ENCODE measurements at regions not wholly inside any gene's neighbourhood (a gene's known extent, or its start where the extent isn't known, plus 50 kb on each side); places are given as distances from the start of the nearest gene placed in this dataset.
A peak's percentile ranks its signal among the peaks of the same experiment; 100 is the strongest.

DNA sequence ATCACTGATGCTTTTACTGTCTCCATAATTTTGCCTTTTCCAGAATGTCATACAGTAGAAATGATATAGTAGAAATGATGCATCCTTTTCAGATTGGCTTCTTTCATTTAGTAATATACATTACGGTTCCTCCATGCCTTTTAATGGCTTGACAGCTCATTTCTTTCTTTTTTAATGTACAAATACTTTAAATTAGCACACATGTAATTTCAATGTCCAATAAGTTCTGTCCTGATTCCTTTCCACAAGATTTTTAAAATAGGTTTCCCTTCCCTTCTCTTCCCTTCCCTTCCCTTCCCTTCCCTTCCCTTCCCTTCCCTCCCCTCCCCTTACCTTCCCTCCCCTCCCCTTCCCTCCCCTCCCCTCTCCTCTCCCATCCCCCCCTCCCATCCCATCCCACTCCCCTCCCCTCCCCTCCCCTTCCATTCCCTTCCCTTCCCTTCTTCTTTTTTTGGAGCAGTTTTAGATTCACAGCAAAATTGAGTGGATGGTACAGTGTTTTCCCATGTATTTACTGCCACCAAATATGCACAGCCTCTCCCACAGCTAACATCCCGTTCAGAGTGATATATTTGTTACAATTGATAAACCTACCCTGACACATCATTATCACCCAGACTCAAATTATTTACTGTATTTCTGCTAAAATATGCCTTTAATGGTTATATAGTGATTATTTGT, 398.8 kb downstream of the RNF144B start:
- DNase-seq = no peak

DNA sequence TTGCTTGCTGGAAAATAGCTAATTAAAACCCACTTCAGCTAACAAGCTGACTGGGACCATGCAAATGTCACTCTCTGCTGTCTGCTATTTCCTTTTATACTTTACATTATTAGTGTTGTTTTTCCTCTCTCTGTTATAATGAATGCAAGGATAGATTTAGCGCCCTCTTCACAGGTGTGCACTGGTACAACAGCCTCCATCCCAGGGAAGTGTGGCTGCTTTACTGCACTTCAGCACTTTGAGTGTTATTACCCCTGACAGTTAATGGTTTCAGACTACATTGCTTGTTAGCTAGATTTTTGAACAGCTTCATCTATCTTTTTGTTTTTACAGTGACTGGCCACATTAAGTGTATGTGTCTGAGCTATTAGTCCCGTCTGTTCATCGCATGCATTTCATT, 405.7 kb downstream of the RNF144B start:
- DNase-seq = no peak

DNA sequence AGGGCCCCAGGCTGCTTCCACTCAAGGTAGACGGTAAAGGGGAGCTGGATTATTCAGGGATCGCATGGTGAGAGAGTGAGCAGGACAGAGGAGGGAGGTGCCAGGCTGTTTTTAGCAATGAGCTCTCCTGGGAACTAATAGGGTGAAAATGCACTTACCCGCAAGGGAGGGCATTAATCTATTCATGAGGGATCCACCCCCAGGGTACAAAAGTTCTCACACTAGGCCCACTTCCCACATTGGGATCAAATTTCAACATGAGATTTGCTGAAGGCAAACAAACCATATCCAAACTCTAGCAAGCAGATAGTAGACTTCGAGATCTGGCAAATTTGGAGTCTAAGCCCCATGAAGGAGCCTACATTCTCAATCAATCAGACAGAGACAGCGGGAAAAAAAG, 408.6 kb downstream of the RNF144B start:
- no peak for DNase-seq

DNA sequence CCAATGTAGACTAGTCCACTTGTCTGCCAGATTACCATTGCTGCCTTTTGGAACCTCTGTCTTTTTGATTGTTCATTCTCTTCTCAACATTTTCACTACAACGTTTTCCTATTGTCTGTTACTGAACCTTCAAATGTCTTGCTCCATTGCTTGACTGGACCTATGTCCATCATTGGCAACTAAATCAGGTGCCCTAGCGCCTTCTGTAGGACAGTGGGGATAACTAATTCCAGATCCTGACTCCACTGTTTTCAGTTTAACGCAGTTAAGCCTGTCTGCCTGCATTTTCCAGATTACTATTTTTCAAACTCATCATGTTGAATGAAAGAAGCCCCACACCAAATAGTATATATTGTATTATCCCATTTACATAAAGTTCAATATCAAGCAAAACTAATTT, 433.6 kb downstream of the RNF144B start:
- no peak for DNase-seq

DNA sequence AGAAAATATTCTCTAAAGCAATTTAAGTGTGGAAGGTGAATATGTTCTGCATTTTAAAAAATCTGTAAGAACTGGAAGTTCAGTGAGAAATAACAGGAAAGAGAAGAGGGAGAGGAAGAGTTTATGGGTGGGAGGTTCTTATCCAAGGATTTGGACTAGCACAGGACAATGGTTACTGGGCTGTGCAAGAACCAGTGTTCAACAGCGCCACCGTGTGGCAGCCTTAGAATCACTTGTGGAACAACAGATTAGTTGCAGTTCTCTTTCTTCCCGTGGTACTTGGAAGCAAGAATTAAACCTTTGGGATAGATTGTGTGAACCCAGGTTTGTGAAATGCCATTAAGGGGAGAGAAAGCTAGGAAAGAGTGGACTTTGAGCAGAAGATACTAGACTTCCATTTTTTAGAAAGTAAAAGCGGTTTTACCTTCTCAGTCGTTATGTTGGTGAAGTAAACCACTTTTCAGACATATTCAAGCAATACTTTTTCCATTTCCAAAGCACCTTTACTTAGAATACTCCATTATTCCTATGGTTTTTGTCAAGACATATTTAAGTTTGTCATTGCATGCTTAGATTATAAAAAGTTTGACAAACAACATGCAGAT, 436.7 kb downstream of the RNF144B start:
- DNase-seq = peak; percentile 12

DNA sequence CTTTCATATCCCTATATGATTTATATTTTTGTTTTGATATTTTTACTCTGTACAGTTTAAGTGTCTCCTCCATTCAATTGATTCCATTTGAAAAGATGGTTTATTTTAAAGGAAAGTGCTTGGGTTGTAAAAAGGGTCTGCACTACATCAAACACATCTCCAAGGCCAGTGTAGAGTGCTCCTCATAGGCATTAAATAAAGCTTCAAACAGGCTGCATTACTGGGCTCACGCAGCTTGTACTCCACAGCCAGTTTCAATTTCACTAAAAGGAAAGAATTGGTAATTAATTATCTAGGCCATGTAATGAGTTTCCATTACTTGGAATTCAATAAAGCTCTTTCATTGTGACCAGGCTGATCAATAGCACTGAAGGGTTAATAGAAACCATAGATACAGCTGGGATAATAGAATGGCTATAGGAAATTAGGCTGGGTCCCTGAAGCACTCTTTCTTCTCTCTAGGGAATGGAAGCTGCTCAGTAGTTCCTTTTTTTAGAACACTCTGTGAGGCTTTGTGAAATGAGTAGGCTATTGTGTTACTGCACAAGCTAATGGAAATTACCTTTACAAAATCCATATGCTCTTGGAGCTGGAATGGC, 442.2 kb downstream of the RNF144B start:
- DNase-seq = no peak

DNA sequence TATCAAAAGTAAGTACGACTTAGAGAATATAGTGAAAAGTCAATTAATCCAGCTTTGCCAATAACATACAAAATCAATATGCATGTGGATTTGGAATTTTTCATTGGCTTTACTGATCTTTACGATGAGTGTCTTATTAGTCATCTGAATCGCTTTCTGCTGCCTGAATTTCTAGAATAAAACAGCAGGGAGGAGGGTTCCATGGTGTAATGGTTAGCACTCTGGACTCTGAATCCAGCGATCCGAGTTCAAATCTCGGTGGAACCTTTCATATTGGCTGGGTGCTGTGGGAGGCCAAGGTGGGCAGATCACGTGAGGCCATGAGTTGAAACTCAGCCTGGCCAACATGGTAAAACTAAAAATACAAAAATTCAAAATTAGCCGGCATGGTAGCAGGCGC, 448.8 kb downstream of the RNF144B start:
- DNase-seq = no peak

DNA sequence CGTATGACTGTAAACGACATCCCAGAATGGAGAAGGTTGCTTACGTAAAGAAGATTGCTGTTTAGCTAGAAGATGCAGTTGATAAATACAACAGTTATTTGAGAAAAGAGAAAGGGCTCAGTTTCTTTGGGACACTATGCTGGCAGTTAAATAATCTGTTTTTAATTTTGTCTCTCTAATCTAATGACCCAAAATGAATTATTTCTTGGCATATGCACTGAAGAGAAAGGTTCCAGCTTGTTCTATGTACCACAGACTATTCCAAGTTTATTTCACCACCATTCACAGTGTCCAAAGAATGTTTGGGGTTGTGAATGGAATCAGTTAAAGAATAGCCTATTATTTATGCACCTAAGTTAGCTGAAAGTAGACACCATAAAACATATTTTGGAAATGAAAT, 449.9 kb downstream of the RNF144B start:
- no peak for DNase-seq

DNA sequence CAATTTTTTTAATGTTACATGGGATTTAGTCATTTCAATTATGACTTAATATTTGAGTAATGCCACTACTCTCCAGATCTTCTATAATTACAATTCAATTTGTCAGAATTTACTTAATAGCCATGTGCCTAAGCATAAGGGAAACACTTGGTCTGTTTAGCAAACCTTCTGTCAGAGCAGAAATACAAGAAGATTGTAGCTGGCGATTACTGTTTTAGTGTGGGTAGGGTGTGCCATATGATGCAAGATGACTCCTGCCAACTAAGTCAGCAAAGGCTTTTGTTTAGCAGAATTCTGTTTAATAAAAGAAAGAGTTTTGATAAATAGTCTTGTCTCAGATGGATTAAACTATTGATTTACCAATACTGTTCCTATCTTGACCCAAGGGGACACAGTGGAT, 455.4 kb downstream of the RNF144B start:
- no peak for DNase-seq

DNA sequence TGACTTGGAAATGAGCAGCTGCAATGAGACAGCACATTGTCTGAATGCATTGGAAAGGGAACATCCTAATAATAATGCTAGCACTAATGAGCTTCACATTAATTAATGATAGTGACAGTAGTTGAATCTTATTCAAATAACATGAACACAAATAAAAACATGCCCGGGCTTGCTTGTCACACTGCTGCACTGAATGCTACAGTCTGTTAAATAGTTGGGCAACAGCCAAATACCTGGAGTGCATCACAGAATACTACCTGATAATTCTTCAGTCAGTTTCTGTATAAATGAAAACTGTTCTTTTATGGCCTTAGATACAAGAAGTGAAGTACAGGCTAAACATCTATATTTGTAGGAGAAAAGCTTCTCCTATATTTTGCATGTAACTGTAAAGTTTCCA, 458.7 kb downstream of the RNF144B start:
- no peak for DNase-seq

DNA sequence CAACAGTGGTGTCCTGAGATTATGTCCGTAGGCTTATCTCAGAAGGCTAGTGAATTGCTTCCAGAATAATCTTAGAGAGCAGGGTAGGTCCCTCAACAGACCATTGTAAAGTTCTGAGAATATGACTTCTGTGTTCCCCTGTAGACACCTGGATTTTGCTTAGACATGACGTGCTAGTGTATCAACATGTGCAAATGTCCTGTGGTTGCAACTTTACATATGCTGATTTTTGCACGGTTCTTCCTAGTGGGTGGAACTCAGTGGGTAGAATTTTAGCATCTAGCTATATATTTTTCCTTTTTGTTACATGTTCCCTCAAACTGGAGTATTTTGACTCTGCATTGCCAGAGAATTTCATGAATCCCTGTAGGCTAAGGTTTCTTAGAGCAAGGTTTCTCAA, 459.2 kb downstream of the RNF144B start:
- no peak for DNase-seq

DNA sequence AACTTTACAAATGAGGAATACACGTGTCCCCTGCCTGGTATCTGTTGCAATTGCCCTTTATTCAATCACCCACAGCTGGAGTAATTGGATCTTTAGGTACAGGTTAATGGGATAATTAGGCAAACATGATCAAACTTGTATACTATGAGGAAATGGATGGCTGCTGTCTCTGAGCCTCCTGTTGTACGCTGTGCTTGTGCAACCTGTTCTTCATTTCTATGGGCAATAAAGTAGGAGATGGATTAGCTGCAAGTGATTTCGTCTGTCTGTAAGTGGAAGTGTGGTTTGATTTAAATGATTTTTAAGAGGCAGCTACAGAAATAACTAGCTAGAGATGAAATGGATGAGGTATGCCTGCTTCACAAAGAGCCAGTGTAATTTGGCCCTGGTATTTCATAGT, 474.1 kb downstream of the RNF144B start:
- no peak for DNase-seq

DNA sequence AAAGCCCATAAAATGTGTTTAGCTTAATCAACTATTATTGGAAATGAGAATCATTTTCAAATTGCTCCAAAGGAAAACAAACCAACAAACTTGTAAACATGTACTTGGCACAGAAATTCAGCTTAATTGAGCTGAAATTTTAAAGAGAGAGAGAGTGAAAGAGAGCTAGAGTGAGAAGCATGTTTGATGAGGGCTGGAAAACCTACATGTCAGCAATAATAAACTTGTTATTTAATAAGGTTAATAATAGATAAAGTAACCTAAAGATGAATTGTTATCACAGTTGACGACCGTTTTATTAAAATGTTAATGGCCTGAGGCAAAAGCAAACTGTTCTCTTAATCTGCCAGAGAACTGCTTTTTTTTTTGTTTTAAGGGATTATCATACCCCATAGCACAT, 496.1 kb downstream of the RNF144B start:
- no peak for DNase-seq

DNA sequence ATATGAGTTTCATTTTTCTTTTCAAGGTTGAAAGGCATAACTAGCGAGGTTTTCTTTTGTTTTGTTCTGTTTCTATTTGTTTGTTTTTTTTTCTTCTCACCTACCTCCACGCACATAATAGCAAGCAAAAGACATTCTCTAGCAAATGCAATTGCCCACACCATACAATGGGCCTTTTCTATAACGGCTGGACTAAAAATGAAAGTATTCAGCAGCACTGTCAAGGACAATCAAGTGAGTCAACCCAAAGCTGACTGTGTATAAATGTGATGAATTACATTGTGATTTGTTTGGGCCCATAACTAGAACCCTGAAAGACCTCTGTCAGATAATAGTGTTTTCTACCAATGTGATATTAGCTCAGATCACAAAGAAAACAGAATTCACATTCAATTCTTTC, 496.7 kb downstream of the RNF144B start:
- DNase-seq = no peak

DNA sequence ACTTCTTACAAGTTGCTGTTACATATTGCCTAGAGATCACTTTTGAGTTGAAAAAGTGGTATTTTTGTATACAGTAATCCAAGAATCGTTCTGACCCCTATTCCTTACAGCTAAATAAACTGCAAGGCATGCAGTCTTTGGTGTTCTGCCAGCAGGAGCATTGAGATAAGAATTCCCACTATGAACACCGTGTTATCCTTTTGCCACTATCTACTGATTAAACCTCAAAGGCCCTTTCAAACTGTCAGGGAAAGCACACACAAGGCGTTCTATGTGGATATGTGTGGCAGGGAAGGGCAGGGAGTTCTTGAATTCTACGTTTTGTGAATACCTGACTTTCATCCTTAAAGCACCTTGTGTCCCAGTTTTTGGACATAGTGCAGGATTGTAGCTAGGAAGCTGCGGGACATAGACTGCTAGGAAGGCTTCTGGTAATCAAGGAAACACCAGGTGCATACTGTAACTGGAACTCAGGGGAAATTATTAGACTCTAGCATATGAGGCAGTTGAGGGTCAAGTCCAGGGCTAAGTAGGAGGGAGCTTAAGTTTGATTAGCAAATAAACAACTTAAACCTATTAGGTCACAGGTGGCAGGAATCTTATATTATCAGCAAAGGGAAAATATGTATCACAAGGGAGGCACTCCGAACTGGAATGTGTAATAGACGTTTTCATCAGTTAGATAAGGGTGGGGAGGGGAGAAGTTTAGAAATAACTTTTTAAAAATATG, 506.6 kb downstream of the RNF144B start:
- no peak for DNase-seq

DNA sequence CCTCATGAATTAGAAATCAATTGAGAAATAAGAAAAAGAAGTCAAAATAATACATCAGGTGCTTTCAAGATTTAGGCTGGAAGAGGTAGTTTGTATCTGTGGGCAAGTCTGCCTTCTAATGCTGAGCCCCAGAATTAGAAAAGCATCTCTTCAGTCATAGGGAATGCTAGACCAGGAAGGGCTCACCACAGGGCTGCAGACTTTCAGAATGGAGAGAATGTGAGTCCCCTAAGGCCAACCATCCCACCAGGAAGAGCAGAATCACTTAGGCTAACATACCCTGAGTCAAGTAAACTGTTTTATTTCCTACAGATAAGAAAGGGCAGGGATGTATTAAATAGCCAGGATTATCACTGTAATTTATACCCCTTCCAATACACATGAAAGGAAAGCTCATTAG, 510.2 kb downstream of the RNF144B start:
- DNase-seq = no peak

DNA sequence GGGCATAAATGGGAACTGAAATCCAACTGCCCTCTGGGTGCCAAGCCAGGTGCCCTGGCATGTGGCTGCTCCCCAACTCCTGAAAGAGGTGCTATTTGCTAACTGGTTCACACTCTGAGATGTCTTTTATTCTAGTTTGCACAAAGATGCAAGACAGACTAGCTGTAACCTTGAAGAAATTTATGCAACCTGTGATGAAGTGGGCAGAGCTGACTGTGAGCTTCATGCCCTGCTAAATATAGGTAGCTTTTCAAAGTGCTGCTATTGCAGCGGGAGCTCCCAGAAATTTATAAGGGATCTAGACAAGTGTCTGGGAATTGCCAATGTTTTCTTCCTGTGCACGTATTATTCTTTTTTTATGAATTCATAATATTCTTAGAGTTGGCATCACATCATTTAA, 517.5 kb downstream of the RNF144B start:
- no peak for DNase-seq

DNA sequence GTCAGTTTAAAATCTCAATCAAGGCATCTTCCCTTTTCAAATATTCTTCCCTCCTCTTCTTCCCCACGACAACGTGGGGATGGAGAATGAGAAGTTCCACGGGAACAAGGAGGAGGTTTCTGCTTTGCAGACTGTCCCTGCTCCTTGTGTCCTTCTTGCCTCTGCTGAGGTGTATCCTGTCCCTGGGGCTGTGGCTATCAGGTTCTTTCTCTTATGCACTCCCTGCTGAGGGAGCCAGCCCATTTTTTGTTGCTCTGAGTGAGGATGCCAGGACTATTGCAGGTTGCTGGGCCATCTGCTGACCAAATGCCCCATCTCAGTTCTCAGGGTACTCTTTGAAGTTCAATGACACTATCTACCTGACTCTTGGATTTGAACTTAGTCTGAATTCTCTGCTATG, 533.6 kb downstream of the RNF144B start:
- no peak for DNase-seq

DNA sequence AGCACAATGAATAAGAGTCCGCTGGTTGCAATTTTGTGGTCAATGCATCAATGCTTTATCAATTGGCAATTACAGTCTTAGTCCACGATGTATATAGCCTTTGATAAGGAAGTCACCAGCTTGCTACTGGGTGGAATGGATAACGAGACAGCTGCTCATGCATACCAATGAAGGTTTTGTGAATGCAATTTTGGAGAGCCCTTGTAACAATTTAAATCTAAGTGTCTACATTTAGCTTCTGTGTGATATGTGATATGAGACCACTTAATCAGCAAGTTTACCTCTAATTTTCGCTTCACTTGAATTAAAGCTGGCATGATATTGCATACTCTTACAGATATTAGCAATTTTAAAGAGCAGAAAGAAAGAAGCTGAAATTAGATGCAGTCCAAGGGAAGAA, 543.9 kb downstream of the RNF144B start:
- no peak for DNase-seq

DNA sequence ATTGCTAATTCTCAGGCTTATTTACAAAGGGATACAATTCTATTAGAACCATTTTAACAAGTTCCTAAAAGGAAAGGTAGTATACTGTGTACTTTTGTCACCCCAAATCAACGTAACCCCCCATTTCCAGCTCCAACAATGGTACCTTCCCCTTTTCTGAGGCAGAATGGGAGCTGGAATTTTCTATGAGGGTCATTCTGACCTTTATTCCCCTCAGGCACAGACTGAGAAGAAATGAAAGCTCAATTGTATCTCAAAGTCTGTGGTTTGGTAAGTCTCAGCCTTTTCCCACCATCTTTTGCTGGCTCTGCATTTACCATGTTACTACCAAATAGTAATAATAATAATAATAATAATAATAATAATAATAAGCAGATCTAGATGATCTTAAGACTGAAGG, 571.0 kb downstream of the RNF144B start:
- no peak for DNase-seq

DNA sequence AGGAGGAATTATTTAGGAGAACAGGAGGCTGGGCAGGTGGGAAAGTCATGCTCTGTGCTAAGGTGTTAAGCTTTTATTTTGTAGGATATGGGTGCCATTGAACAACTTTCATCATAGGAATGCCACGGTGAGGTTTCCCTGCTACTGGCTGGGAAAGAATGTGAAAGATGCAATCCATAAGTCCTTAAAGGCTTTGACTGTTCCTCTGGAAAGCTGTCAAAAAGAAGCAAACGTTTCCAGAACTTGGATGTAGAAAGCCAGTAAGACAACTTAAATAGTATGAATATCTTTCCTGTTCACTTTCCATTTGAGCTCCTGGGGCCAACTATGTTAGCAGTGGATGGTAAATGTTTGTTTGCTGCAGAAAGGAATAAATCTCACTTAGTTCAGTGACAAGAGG, 574.4 kb downstream of the RNF144B start:
- DNase-seq = no peak

DNA sequence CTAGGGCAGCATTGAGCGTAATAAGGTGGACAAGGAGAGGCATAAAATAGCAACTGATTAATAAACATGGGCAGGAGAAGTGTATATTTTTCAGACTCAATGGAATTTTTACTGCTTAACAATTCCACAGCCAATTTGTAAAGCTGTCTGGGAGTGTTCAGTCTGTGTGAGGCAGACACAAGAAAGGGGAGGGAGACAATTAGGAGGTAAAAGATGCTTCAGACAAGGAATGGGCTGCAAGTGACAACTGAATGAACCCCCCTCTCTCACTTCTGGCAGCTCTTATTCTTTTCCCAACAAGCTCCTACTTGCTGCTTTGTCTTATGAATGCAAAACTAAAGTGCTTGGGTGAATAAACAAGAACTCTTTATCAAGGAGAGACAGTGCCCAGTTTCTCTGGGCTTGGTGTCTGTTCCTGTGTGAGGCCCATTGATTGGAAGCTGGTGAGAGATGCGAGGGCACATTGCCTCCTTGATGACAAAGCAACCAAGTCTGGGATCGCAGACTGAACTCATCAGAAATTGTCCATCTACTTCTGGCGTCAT, 575.3 kb downstream of the RNF144B start:
- DNase-seq = no peak

DNA sequence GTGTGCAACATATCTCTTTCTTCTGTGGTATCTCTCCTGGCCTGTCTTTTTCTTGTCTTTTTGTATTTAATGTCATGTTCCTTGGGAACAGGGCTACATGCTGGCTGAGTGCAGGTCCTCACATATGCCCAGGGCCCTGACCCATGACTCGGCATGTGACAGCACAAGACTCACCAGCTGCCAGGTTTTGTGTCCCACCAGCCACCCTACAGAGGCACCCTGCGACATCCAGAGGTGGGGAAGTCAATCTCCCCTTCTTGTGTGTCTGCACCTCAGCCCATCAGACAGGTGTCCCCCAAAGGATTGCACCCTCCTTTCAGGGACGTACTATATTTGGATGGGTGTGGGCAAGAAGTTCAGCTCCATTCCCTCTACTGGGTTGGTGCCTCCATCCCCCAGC, 576.3 kb downstream of the RNF144B start:
- no peak for DNase-seq

DNA sequence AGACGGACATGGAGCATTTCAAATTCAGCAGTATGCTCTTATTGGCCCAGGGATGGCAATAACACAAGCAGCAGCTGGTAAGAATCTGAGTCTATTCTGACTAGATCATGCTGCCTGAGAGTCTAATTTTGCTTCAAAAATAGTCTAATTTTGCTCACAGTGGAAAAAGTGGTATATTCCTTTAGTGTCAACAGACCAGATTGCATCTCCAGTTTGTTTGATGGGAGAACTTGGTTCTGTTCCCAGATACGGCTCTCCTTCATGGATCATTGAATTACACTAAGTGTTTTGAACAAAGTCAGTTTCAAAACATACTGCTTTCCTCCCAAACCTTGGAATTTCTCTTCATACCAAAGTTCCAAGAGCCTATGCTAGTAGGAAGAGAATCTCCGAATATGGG, 586.1 kb downstream of the RNF144B start:
- no peak for DNase-seq

All from activated naive CD4-positive, alpha-beta T cell treated with anti-CD3 and anti-CD28 coated beads, Interleukin-2, amount 50 U/mL, for 16 hours (primary cell).